Skeletal muscle cell (primary cell): ENCODE measurements at regions not wholly inside any gene's neighbourhood (a gene's known extent, or its start where the extent isn't known, plus 50 kb on each side); places are given as distances from the start of the nearest gene placed in this dataset.

ENCODE experiments used
- DNase-seq: peaks from one replicate; pipeline ENCODE4 v3.0.0-alpha.2; 2010; ENCODE audit warnings: low read depth
- H3K4me3 ChIP-seq: 2 replicates; pipeline ENCODE4 v1.5.1; 2011; ENCODE audit warnings: low read depth, mild to moderate bottlenecking, control low read depth, low read length, moderate library complexity

DNA sequence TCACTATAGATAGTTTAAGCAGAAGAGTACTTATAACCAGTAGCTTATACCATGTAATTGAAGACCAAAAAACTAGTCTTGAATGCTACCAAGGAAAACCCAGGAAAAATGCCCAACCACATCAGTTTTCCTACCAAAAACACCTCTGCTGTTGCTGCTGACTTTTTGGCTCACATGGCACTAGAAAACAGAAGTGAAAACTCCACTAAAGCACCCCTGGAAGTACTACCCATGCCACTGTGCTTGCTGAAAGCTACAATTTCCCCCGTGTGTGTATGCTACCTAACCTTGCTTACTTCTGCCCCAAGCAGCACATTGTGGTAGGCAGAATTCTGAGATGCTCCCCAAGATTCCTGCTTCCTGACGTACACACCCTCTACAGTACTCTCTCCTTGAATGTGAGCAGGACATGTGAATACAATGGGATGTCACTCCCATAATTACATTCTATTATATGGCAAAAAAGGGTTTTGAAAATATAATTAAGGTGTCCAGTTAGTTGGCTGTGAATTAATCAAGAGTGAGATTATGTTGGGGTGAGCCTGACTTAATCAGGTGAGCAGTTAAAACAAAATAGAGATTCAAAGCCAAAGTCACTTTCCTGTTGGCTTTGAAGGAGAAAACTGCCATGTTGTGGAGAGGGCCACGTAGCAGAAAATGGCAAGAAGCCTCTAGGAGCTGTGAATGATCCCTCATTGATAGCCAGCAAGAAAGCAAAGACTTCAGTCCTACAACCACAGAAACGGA is 209.8 kb upstream of the MARCKS start:
- DNase-seq, result no peak
- H3K4me3 ChIP-seq, result no peak overlapping the region

DNA sequence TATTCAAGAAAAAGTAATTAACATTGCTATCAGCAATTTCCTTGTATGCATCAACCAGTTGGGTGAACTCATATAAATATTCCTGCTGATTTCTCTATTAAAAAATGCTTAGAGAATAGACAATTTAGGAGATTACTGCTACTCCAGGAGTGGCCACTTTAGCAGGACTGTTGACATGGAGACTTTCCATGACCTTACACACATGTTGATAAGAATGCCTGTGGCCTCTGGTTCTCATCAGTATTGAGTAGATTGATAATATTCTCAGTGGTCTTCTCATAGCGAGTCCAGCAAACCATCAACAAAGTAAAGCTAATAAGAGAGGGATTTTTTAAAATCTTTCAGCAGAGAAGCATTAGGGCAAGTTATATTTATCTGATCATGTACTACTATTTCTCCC is 208.4 kb upstream of the MARCKS start:
- H3K4me3 ChIP-seq, result no peak overlapping the region
- DNase-seq, result no peak

- DNase-seq, result peak; percentile 60
- H3K4me3 ChIP-seq, result no peak overlapping the region
These were observed 207.9 kb upstream of the MARCKS start for GRCh38 chr6:113649276-113649675.

DNA sequence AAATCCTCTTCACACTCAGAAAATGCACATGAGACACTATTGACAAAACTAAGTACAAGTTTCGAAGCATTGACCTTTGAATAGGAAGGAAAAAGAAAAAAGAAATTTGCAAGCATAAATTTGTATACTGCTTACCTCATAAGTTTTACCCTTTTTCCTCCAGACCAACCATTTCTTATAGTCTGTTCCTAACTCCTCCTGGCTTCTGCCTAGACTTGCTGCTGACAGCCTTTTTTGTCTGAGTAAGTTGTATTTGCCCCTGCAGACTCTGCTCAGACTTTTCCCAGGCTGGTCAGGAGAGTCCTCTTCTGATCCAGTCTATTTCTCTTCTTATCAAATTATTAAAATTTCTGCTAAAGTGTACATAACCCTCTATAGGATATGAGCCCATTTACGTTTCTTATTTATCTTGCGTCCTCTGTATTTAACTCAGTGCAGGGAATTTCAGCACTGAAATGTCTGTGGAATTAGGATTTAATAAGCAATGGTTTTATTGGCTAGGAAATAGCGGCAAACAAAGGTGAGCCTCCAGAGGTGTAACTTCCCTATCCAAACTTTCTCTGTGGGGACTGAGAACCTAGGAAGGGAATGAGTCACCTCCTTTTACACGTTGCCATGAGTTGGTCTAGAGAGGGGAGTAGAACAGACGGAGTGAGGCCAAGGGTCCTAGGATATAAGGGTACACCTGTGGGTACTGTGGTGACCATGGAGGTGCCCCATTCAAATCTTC is 207.1 kb upstream of the MARCKS start:
- no peak for DNase-seq
- no peak overlapping the region for H3K4me3 ChIP-seq

GRCh38 chr6:113650610-113650979 is 206.6 kb upstream of the MARCKS start:
- no peak for DNase-seq
- H3K4me3 ChIP-seq, result no peak overlapping the region

DNA sequence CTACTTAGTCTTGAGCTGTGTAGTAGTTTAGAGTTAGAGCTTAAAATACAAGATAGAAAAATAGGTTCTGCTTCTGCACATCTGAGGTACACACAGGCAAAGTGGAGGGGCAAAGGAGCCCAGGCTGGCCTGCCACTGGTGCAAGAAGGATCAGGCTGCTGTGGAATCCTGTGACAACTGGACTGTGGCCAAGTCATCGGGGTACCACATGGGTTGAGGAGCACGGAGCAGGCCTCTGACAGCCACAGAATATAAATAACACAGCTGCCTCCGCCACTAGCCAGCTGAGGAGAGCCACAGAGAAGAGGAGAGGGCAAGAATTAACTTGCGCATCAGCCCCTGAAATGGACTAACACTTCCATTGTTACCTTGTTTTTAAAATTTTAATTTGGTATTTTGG is 206.0 kb upstream of the MARCKS start:
- DNase-seq, result no peak
- no peak overlapping the region for H3K4me3 ChIP-seq

GRCh38 chr6:113651920-113652319 is 205.2 kb upstream of the MARCKS start:
- H3K4me3 ChIP-seq, result no peak overlapping the region
- DNase-seq, result no peak

DNA sequence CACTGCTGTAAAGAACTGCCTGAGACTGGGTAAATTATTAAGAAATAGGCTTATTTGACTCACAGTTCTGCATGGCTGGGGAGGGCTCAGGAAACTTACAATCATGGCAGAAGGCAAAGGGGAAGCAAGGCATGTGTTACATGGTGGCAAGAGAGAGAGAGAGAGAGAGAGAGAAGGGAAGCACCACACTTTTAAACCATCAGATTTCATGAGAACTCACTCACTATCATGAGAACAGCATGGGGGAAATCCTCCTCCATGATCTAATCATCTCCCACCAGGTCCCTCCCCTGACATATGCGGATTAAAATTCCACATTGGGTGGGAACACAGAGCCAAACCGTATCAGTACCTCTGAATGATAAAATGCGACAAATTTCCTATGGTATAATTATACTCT is 203.9 kb upstream of the MARCKS start:
- H3K4me3 ChIP-seq, result no peak overlapping the region
- no peak for DNase-seq

GRCh38 chr6:113654396-113654795 is 202.7 kb upstream of the MARCKS start:
- H3K4me3 ChIP-seq, result no peak overlapping the region
- DNase-seq, result peak; percentile 47

GRCh38 chr6:113655761-113656160 is 201.4 kb upstream of the MARCKS start:
- no peak overlapping the region for H3K4me3 ChIP-seq
- DNase-seq, result no peak

- DNase-seq, result no peak
- no peak overlapping the region for H3K4me3 ChIP-seq
These were observed 197.3 kb upstream of the MARCKS start for GRCh38 chr6:113659762-113660404.

- H3K4me3 ChIP-seq, result no peak overlapping the region
- DNase-seq, result no peak
These were observed 196.3 kb upstream of the MARCKS start for GRCh38 chr6:113660819-113661218.

DNA sequence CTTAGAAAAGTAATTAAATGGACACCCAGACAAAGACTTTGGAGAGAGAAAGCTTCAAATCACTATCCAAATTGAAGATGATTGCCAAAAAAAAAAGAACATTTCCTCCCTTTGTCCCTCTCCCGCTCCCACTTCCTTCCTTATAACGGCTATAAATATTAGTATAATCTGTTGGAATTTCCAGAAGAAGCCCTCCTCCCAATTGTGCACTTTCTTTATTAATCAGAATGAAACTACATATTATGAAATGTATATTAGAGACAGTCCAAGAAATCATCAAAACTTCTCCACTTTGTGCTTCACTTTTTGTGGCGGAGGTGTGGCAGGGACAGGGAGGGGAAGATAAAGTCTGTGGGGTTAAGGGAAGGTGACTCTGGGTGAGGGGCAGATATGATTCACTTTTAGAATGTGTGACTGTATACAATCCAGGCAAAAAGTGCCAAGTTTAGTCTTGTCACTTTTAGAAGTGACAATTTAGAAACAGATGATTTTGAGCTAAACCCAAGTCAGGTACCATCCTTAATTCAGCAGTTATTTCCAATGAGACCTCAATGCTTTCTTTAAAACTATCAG is 195.0 kb upstream of the MARCKS start:
- no peak for DNase-seq
- H3K4me3 ChIP-seq, result no peak overlapping the region

DNA sequence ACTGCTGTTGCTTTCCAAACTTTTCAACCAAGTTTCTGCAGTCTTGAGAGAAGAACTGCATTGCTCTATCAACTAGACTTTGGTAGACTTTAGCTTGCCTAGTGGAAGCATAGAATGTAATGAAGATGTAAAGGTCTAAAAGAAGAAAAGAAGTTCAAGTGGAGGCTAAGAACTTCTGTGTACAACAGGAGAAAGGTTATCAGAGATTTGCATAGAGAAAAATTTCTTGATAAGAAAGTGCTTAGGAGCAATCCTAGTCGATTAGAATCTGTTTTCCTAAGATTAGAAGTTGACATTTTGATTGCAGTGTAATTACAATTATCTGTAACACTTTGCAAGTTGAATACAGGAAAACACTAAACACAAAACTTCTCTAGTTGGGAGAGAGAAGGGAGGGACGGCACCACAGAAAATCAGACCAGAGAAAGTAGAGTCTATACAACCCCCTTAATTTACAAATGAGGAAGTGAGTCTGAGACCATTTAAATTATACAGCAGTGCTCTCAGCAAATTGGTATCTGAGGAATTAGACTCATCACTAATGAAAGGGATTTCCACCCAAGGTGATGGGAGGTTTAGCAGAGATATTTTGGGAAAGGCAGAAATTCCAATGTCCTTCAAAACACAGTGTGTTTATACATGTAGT is 194.3 kb upstream of the MARCKS start:
- DNase-seq, result no peak
- no peak overlapping the region for H3K4me3 ChIP-seq

DNA sequence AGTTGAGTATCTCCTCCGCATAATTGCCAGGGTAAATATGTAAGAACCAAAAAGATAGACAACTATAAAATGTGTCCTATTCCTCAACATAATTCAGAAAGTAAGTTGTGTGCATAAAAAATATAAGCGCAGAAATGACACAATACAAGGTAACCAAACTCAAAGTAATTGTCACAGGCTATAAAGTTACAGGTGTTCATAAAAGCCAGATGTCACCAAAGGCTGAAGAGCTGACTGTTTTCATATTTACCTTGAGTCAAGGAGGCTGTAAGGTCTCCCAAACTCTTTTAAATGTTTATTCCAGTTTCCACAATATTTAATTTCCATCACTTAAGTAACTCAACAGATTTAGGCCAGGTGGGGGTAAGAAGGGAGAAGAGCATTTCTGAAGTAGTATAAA is 192.2 kb upstream of the MARCKS start:
- H3K4me3 ChIP-seq, result no peak overlapping the region
- no peak for DNase-seq

GRCh38 chr6:113668641-113669408 is 188.3 kb upstream of the MARCKS start:
- no peak overlapping the region for H3K4me3 ChIP-seq
- DNase-seq, result no peak

DNA sequence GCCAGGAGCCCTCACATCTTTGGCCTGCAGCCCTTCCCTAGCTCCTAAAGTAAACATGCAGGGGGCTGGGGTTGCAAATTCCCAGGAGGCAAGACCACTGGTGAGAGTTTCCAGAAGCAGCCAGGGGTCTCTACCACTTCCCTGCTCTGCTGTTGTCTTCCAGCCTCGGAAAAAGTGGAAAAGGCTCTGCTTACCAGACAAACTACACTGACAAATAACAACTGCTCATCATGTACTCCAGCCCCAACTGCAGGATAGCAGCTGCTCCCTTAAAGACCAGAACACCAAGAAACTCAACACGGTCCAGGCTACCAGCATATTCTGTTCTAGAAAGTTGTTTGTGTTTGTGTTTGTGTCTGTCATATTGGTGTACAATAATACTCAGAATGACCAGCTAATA is 187.5 kb upstream of the MARCKS start:
- H3K4me3 ChIP-seq, result no peak overlapping the region
- DNase-seq, result no peak

- no peak overlapping the region for H3K4me3 ChIP-seq
- DNase-seq, result no peak
These were observed 185.7 kb upstream of the MARCKS start for GRCh38 chr6:113671421-113671820.

DNA sequence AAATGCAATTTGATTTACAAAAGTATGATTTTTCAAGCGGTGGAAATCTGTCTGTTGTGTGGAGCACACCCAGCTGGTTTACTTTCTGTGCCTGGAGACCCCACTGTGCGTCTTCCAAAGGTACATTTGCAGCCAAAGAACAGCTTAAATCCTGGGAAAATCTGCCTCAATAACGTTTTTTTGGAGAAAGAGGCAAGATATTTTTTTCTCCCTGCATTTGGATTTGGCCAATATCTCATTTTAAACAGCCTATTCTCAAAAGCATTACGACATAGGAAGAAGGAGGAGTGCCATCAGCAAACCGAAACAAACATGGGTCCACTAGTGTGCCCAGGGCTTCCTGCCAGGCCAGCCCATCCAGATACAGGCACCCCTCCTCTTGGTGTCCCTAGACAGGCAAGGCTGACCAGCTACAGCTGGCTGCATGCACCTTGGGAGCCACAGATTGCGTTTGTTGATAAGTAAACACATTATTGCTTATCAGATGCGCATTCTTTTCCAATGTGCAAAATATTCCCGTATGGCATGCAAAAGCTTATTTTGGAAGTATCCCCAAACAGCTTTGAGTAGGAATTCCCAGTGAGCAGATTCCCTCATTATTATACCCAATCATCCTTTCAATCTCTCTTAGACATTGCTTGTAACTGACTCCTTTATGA is 184.5 kb upstream of the MARCKS start:
- peak overlapping the region; percentile 22 for H3K4me3 ChIP-seq
- DNase-seq, result peak; percentile 39
